ENCODE measurements at regions not wholly inside any gene's neighbourhood (a gene's known extent, or its start where the extent isn't known, plus 50 kb on each side); places are given as distances from the start of the nearest gene placed in this dataset.

GRCh38 chr6:227074-227782 lies 65.1 kb upstream of the DUSP22 start:
- POLR2A ChIA-PET (ENCODE audit: low non-redundant PET) = no interaction called here
- H3K4me1 ChIP-seq (ENCODE audit: insufficient read depth, low read length, poor library complexity, severe bottlenecking) = no peaks in the 10 kb centered on the region
- H3K27me3 ChIP-seq (replicated peaks; ENCODE audit: insufficient read depth, low read depth, low read length, poor library complexity) = no peaks in the 10 kb centered on the region
- no TSS peak for BruUV-seq (replicated peaks)
- no peaks in the 10 kb centered on the region for H3K9me3 ChIP-seq (ENCODE audit: low read depth, low read length, poor library complexity, severe bottlenecking)
- intact Hi-C loops (cut with micrococcal nuclease; ENCODE audit: unreplicated experiment) = no loop called here
- no peak overlapping the region for H3K4me3 ChIP-seq (ENCODE audit: low read depth, low read length, poor library complexity, severe bottlenecking)
- H3K36me3 ChIP-seq (ENCODE audit: insufficient read depth, low read length, poor library complexity, severe bottlenecking) = no peaks in the 10 kb centered on the region
- no peak overlapping the region for H3K27ac ChIP-seq (ENCODE audit: low read depth, low read length, poor library complexity, severe bottlenecking)
- TF ChIP-seq EZH2 (IDR thresholded peaks at IDR 0.05; ENCODE audit: borderline replicate concordance, low read depth, low read length, poor library complexity, severe bottlenecking) (no peak), CTCF (conservative IDR thresholded peaks at IDR 0.05; ENCODE audit: low read depth, low read length) (0 out of 2 replicates have a peak, but pooled peaks have one; percentile 22)
- no peak for DNase-seq (ENCODE audit: low spot score)
- CTCF ChIA-PET = no interaction called here

- Histone ChIP-seq H3K27ac (ENCODE audit: low read depth, low read length, poor library complexity, severe bottlenecking) (no peak overlapping the region), H3K9me3 (ENCODE audit: low read depth, low read length, poor library complexity, severe bottlenecking) (no peaks in the 10 kb centered on the region), H3K27me3 (replicated peaks; ENCODE audit: insufficient read depth, low read depth, low read length, poor library complexity) (no peaks in the 10 kb centered on the region), H3K36me3 (ENCODE audit: insufficient read depth, low read length, poor library complexity, severe bottlenecking) (no peaks in the 10 kb centered on the region), H3K4me1 (ENCODE audit: insufficient read depth, low read length, poor library complexity, severe bottlenecking) (no peaks in the 10 kb centered on the region), H3K4me3 (ENCODE audit: low read depth, low read length, poor library complexity, severe bottlenecking) (no peak overlapping the region)
- CTCF ChIA-PET = no interaction called here
- no peak for DNase-seq (ENCODE audit: low spot score)
- no TSS peak for BruUV-seq (replicated peaks)
- POLR2A ChIA-PET (ENCODE audit: low non-redundant PET) = no interaction called here
- intact Hi-C loops (cut with micrococcal nuclease; ENCODE audit: unreplicated experiment) = no loop called here
- TF ChIP-seq EZH2 (IDR thresholded peaks at IDR 0.05; ENCODE audit: borderline replicate concordance, low read depth, low read length, poor library complexity, severe bottlenecking) (no peak), CTCF (conservative IDR thresholded peaks at IDR 0.05; ENCODE audit: low read depth, low read length) (no peak)
Measured at GRCh38 chr6:227812-228338, 64.4 kb upstream of the DUSP22 start.

- no TSS peak for BruUV-seq (replicated peaks)
- Histone ChIP-seq H3K36me3 (ENCODE audit: insufficient read depth, low read length, poor library complexity, severe bottlenecking) (no peaks in the 10 kb centered on the region), H3K27ac (ENCODE audit: low read depth, low read length, poor library complexity, severe bottlenecking) (no peak overlapping the region), H3K27me3 (replicated peaks; ENCODE audit: insufficient read depth, low read depth, low read length, poor library complexity) (no peaks in the 10 kb centered on the region), H3K9me3 (ENCODE audit: low read depth, low read length, poor library complexity, severe bottlenecking) (no peaks in the 10 kb centered on the region), H3K4me3 (ENCODE audit: low read depth, low read length, poor library complexity, severe bottlenecking) (no peak overlapping the region), H3K4me1 (ENCODE audit: insufficient read depth, low read length, poor library complexity, severe bottlenecking) (no peaks in the 10 kb centered on the region)
- no peak for DNase-seq (ENCODE audit: low spot score)
- no peak for TF ChIP-seq CTCF (conservative IDR thresholded peaks at IDR 0.05; ENCODE audit: low read depth, low read length)
- no peak for TF ChIP-seq EZH2 (IDR thresholded peaks at IDR 0.05; ENCODE audit: borderline replicate concordance, low read depth, low read length, poor library complexity, severe bottlenecking)
- ChIA-PET POLR2A (ENCODE audit: low non-redundant PET) (no interaction called here), CTCF (no interaction called here)
- intact Hi-C loops (cut with micrococcal nuclease; ENCODE audit: unreplicated experiment) = no loop called here
Measured at GRCh38 chr6:228881-229651, 63.2 kb upstream of the DUSP22 start.

All from A673 (cell line).